Stimulated activated CD4-positive, alpha-beta T cell treated with anti-CD3 and anti-CD28 coated beads, Interleukin-1b, Interleukin-23, amount 100 ng/mL, for 24 hours (primary cell): ENCODE measurements at regions not wholly inside any gene's neighbourhood (a gene's known extent, or its start where the extent isn't known, plus 50 kb on each side); places are given as distances from the start of the nearest gene placed in this dataset.
"Not testable (repeated sequence)": the region's sequence is repeated elsewhere in the genome, so short reads cannot be mapped to it uniquely, and the experiment has no call there.

Experiments used
- DNase-seq, 4 experiments: peaks; one replicate each; pipeline ENCODE4 v3.0.0-alpha.2; 2020; ENCODE audit warnings: low read depth in 4 of 4, low spot score in 1 of 4

DNA sequence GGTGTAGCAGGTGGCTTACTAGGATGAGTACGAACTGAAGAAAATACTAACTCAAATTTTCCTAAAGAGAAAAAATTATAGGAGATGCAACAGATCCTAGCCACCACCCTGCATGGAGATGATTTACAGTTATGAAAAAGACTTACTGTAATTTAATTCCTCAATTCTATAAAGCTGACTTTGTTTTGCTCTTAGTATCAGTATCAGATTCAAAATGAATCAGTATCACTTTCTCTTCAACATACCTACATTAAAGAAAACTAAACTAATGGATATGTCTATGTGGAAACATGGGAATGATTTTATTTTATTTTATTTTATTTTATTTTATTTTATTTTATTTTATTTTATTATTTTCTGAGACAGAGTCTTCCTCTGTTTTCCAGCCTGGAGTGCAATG, 525.8 kb downstream of the NLGN4X start:
- DNase-seq, result no peak

DNA sequence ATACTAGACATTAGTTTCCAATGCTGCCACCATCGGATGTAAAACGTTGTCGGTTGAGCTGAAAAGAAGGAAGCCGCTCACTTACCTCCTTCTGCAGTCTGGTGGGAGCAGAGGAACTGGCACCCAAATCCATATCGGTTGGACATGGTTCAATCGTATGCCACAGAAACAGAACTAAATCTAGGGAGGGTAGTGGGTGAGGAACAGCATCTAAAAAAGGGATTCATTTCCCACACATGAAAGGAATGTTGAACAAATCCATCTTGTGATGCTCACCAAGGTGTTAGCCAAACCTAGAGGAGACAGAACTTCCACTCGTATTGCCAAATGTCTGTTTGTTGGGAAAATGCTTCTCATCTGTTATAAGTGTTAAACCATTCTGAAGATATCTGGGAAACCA, 532.7 kb downstream of the NLGN4X start:
- no peak for DNase-seq

DNA sequence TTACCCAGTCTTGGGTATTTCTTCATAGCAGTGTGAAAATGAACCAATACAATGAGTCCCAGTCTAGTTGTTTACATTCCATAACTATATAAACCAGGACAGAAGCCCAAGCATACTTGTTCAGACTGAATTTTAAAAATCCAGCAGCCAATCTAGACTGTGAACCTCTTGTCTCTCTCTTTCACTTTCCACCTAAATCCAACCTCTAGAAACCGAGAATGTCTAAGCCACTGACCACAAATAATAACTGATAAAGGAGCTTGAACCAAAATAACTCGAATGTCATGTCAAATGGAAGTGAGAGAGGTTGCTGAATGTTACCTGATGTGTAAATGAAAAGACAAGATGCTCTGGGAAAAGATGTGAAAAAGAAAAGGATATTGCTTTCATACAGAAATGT, 544.7 kb downstream of the NLGN4X start:
- DNase-seq, result no peak

DNA sequence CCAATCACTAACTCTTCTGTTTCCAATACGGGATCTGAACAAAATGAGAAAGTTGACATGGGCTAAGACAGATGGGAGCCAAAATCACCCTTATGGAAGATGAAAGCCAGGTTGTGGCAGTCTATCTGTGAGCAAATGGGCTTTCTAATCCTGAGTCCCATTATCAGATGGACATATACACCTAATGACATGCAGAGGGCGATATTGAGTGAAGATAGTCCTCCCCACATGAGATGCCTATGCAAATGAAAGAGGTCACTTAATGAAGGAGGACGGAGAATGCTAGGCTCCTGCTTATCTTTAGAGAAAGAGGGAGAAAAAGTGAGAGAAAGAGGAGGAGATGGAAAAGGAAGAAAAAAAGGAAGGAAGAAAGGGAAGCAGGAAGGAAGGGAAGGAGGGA, 547.5 kb downstream of the NLGN4X start:
- DNase-seq, result no peak

DNA sequence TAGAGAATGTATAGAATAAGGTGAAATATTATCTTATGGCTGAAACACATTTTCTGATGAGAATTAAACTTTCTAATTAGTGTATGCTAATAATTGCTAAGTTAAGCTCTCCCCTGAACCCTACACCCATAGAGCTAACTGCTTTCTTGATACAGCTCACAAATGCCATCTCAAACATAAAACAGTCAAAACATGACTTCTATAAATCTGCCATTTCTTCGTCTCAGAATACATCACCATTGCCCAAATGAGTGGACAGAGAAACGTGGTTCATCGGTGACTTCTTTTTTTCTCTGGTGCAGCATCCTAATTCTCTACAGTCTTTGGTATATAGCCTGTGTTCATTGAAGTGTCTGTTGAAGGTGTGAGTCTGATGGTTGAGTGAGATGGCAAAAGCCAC, 554.6 kb downstream of the NLGN4X start:
- DNase-seq, result no peak

DNA sequence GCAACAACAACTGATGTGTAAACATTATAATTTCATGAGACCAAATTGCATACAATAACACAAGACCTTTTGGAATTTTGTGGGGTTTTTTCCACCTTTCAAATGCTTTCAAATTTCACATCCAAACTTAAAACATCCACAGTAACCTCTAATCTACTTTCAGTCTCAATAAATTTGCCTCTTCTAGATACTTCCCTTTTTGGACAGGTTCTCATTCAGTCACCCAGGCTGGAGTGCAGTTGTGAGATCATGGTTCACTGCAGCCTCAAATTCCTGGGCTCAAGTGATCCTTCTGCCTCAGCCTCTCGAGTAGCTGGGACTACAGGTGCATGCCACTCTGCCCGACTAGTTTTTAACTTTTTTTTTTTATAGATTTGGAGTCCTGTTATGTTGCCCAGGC, 556.6 kb downstream of the NLGN4X start:
- DNase-seq, result no peak

DNA sequence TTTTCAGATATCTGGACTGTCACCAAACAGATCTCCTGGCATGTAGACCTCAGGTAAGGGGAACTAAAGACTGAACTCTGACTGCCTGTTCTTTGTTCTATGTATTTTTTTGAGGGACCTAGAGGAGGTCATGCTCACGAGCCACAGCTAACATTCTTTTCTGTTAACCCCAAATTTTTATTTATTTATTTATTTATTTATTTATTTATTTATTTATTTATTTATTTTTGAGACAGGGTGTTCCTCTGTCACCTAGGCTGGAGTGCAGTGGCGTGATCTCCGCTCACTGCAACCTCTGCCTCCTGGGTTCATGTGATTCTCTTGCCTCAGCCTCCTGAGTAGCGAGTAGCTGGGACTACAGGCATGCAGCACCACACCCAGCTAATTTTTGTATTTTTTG, 562.0 kb downstream of the NLGN4X start:
- DNase-seq, result not testable (repeated sequence)

DNA sequence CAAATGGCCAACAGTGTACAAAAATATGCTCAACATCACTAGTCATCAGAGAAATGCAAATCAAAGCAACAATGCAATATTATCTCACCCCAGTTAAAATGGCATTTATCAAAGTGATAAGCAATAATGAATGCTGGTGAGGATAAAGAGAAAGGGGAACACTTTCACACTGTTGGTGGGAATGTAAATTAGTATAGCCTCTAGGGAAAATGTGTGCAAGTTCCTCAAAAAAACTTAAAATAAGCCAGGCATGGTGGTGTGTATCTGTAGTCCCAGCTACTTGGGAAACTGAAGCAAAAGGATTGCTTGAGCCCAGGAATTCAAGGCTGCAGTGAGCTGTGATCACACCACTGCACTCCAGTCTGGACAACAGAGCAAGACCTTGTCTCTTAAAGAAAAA, 572.1 kb downstream of the NLGN4X start:
- no peak for DNase-seq

DNA sequence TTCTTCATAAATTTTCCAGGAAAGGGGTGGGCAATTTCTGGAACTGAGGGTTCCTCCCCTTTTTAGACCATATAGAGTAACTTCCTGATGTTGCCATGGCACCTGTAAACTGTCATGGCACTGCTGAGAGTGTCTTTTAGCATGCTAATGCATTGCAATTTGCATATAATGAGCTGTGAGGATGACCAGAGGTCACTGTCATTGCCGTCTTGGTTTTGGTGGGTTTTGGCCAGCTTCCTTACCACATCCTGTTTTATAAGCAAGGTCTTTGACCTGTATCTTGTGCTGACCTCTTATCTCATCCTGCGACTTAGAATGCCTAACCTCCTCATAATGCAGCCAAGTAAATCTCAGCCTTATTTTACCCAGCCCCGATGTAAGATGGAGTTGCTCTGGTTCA, 577.8 kb downstream of the NLGN4X start:
- DNase-seq, result no peak

DNA sequence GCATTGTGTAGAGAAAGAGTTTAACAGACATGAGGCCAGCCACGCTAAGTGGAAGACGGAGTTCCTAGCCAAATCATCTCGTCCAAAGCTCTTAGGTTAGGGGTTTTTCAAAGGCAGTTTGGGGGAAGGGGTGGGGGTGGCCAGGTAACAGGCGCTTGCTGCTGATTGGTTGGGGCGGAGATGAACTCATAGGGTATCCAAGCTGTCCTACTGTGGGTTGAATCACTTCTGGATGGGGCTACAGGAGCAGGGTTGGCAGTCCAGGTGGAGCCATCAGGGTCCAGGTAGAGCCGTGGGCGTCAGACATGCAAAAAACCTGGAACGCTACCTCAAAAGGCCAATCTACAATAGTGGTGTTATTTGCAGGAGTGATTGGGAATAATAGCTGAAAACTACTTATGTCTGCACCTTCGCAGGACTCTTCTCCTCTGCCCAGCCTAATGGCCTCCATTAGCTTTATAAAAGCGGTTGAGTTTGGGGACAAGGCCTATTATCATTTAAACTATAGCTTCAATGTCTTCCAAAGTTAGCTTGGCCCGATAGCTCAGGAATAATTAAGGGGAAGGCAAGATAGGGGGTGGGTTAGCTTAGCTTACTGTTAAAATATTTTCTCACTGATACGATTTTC, 579.6 kb downstream of the NLGN4X start:
- DNase-seq, result no peak

DNA sequence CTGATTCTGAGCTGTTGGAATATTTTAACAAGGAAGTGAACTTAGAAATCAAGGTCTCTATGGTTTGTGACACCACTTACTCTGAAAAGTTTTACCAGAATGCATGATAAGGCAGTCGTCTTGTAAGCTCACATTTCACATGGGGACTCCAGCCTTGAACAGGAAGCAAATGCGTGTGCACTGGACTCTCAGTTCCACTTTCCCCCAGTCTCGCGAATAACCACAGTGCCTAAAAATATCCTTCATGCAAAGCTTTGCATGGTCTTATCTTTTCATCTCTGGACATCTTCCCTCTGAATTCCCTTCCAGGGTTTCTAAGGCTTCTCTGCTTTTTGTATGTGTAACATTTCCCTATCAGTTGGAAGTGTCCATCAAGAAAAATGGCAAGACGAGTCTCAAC, 581.8 kb downstream of the NLGN4X start:
- no peak for DNase-seq

DNA sequence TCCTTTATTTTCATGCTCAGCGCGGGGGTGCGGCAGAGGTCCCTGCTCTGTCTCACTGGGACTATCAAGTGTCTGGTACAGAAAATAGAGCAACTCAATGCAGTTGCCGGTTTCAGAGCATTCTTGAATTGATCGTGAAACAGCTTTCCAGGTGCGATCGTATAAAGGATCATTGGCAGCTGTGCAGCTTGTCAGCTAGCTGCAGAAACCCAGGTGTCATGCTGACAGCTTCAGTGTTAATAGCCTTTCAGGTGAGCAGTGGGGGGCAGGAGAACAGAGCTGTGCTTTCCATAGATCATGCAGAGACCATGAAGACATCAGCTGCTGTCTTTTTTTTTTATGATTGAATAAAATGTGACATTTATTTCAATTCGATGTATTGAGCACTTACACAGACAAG, 583.9 kb downstream of the NLGN4X start:
- DNase-seq, result no peak

DNA sequence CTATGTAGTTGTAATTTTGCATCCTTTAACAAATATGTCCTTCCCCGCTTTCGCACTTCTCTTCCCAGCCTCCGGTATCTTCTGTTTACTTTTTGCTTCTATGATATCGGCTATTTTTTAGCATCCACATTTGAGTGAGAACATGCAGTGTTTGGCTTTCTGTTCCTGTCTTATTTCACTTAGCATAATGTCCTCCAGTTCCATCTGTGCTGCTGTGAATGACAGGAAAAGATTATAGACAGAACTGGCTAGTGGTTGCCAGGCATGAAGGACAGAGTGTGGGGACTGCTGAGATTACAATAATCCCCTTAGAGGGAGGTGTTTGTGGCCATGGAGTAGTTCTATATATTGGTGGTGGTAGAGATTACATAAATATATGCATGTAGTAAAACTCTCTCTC, 588.6 kb downstream of the NLGN4X start:
- no peak for DNase-seq

DNA sequence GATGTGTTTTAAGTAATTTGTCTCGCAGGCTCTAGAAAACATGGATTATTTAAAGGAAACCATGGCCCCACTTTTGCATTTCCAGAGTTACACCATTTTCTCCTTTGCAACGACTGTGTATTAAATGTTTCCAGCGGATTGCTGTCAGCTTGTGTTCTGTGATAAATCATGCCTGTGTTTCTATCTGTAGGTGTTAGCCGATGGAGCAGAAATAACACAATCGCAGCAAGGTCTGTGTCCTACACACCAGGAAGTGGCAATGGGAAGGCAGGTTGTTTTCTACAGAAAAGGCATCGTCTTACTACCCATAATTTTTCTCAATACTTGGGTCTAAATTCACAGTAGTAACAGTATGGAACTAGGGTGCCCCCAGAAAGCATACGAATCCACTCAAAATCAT, 590.1 kb downstream of the NLGN4X start:
- DNase-seq, result no peak

DNA sequence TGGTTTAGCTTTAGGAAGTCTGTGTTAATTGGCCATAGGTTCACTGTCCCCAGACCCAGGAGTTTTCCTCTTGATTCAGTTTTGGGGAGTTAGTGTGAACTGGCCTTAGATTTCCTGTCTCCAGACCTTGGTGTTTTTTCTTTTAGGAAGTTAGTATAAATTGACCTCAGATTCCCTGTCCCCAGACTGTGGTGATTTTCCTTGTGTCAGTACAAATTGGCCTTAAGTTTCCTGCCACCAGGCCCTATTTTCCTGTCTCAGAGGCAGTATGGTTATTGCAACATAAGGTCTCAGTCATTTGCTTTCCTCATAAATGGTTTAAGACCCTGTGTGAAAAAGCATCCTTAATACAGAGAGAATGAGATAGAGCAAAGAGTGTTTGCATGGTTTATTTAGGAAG, 595.8 kb downstream of the NLGN4X start:
- no peak for DNase-seq

DNA sequence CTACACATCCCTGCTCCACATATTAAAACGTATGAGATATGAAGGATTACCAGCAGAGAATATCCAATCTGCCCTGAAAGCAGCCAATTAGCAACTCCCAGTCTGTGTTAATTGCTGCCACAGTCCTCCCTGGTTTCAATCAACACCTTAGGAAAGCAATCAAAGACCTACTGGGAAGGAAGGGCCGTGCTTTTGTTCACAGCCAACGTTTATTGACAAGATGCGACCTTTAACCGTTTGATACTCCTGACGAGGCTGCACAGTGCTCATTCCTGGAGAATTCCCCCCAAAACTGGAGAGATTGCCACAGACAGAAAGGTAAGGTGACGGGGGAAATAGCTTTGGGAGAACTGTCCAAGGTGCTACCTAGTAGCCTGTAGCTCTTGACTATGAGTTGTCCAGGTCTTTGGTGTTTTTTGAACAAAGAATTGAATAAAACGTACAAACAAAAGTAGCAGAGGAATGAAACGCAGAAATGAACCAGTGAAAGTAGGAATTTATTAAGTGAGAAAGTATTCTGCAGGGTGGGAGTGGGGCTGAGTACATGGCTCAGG, 596.5 kb downstream of the NLGN4X start:
- no peak for DNase-seq

DNA sequence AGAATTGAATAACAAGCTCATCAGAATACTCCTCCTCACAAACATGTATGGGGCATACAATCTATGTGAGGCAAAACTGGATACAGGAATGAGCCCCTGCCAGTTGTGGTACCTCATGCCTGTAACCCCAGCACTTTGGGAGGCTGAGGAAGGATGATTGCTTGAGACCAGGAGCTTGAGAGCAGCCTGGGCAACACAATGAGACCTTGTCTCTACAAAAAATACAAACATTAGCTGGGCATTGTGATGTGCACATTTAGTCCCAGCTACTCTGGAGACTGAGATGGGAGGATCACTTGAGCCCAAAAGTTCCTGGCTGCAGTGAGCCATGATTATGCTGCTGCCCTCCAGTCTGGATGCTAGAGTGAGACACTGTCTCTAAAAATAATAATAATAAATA, 611.0 kb downstream of the NLGN4X start:
- DNase-seq, result no peak

DNA sequence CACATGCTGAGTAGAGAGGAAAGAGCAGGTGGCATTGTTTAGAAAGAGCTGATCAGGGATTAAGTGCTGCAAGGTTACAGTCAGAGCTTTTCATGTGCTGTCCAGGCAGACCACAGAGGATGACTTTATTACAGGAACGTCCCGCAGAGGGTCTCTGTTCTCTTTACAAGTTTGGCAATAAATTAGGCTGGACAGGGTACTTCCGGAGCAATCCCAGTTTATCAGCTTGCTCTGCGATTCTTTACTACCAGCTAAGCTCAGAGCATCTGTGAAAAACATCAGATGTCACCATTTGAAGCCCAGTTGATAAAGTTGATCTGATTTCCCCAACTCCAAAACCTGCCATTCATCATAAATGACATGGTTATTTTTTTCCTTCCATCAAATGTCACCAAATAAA, 633.1 kb downstream of the NLGN4X start:
- no peak for DNase-seq

DNA sequence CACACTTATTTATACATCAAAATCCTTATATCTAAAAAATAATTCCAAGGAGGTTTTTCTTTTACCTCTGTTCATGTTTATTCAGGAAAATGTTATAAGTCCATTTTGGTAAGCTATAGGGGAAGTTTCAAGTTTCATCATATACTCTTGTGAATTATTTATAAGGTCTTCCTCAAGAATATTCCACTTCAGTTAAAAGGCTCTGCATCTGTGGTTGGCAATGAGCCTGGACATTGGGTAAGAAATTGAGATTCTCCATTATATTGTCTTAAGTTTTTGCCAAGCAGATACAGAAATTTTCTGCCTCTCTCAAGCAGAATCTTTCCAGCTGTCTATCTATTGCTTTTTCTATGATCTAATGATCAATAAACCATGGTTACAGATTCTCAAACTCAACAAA, 641.9 kb downstream of the NLGN4X start:
- DNase-seq, result no peak

DNA sequence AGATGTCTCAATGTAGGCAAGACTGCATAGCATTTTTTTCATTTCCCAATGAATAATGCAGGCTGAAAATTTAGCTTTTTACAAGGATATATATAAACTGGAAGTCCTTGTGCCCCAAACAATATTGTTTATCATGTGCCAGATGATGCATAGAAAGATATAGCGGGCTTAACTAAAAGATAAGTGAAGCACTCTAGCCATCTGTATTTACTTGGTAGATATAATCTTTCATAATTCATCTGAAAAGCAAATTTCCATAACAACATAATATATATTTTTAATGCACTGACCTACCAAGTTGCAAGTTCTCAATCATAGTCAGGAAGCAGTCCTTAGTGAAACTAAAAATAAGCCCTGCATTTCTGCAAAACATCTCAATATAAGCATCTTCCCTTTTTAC, 653.3 kb downstream of the NLGN4X start:
- DNase-seq, result no peak

DNA sequence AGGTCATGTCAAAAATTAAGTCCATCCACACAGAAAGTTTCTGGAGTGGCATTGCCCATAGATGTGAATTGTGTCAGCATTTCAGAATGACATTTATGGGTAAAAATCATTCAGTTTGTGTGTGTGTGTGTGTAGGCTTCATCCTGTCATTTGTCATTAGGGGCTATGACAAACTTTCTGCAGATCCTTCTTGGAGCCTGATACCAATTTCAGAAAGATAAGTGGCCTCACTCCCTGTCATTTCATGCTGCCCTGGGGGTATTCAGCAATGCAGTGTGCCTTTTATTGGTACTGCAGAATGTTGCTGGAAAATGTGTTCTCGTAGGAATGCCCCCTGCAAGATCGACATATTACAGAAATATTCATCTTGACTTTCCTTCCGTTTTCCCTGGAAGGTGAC, 659.7 kb downstream of the NLGN4X start:
- DNase-seq, result no peak

DNA sequence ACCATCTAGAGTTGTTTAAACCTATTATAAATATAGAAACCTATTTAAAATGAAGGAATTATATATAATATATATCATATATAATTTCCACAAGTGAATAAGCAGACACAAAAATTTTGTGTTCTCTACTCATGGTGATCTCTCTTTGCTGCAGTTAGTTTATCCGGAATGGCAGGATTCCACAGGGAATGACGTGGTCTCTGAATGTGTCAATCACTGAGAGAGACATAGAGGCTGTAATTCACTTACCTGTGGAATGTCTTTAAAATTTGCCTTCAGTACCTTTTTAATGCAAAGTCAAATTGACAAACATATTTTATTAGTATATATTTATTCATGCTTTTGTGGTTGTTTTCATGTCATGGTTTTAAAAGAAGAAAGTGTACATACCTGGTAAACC, 669.3 kb downstream of the NLGN4X start:
- DNase-seq, result no peak

DNA sequence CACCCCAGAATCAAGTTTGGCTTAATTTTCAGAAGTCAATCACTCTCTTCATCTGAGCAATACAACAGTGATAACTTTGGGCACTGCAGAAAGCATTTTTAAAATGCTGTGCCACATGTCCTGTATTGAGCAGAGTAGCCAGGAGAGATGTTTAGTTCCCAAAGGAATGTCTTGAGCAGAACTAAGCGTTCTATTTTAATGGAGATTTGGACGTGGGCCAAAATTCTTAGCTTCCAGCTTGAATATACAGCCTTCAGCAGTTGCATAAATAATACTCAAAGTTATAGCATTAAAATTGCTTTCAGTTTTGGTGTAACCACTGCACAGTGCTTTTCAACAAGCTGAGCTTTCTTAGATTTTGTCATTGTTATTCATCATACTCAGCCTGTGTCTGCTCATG, 679.2 kb downstream of the NLGN4X start:
- no peak for DNase-seq

DNA sequence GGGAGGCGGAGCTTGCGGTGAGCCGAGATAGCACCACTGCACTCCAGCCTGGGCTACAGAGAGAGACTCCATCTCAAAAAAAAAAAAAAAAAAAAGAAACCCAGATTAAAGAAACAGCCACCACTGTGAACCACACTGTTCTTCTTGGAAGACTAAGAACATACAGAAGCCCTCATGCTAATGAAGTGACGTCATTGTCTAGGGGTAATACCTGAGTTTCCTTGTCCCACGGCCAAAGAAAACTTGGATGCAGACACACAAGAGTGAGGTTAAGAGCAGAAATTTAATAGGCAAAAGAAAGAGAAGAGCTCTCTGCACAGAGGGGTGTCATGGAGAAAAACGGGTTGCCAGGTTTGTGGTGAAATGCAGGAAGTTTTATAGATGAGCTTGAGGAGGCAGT, 691.6 kb downstream of the NLGN4X start:
- DNase-seq, result no peak
